VCaP (cell line): ENCODE measurements at regions not wholly inside any gene's neighbourhood (a gene's known extent, or its start where the extent isn't known, plus 50 kb on each side); places are given as distances from the start of the nearest gene placed in this dataset.
"Not testable (repeated sequence)": the region's sequence is repeated elsewhere in the genome, so short reads cannot be mapped to it uniquely, and the experiment has no call there.

Source experiments
- H3K27ac ChIP-seq: fragments of 450-650 bp; 2 replicates; pipeline ENCODE4 v1.5.1; 2017
- TF ChIP-seq, protein P1 (sequence below): fragments of 450-650 bp; conservative IDR thresholded peaks from 2 replicates; pipeline ENCODE4 v1.5.1; 2017; ENCODE audit warnings: mild to moderate bottlenecking, moderate library complexity

GRCh38 chr1:157370698-157371097, 181.6 kb downstream of the FCRL5 start:
- TF ChIP-seq, protein P1, sequence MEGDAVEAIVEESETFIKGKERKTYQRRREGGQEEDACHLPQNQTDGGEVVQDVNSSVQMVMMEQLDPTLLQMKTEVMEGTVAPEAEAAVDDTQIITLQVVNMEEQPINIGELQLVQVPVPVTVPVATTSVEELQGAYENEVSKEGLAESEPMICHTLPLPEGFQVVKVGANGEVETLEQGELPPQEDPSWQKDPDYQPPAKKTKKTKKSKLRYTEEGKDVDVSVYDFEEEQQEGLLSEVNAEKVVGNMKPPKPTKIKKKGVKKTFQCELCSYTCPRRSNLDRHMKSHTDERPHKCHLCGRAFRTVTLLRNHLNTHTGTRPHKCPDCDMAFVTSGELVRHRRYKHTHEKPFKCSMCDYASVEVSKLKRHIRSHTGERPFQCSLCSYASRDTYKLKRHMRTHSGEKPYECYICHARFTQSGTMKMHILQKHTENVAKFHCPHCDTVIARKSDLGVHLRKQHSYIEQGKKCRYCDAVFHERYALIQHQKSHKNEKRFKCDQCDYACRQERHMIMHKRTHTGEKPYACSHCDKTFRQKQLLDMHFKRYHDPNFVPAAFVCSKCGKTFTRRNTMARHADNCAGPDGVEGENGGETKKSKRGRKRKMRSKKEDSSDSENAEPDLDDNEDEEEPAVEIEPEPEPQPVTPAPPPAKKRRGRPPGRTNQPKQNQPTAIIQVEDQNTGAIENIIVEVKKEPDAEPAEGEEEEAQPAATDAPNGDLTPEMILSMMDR, result no peak

GRCh38 chr1:157369808-157370521, 182.3 kb downstream of the FCRL5 start:
- H3K27ac ChIP-seq, result no peak overlapping the region
- TF ChIP-seq, protein P1, result peak; percentile 88

More at GRCh38 chr1:157370698-157371097, 181.6 kb downstream of the FCRL5 start:
- no peak overlapping the region for H3K27ac ChIP-seq

DNA sequence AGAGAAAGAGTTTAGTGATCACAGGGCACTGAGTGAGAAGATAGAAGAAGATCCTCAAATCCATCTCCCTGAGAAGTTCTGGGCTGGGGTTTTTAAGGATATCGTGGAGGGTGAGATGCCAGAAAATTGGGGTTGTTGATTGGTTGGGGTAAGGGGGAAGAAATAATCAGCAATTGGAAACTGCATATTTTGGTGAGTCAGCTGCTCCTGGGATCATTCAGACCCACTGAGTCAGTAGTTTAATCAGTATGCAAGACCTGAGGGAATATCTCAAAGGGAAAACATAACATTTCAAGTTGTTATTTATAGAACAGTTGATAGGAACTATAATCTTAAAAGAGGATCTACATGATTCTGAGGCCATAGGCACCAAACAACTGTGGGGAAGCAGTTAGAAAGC, 183.4 kb downstream of the FCRL5 start:
- not testable (repeated sequence) for H3K27ac ChIP-seq

GRCh38 chr1:157368363-157368762, 184.0 kb downstream of the FCRL5 start:
- TF ChIP-seq, protein P1, result no peak
- no peak overlapping the region for H3K27ac ChIP-seq

DNA sequence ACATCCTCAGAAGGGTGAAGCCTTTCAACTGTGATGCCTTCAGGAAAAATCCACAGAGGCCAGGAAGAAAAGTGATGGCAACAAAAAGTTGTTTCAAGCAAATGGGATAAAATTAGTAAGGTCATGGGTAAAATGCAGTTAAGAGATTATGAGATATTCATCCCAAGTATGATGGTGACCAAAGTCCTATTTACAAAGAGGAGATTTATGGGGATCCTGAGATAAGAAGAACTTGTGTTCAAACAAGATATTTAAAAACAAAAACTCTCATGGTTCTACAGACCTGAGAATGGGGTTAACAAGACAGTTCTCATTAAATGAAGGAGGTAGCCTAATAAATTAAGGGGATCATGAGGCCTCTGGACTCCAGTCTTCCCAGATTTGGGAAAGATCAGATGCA, 184.4 kb downstream of the FCRL5 start:
- H3K27ac ChIP-seq, result no peak overlapping the region
- TF ChIP-seq, protein P1, result no peak

DNA sequence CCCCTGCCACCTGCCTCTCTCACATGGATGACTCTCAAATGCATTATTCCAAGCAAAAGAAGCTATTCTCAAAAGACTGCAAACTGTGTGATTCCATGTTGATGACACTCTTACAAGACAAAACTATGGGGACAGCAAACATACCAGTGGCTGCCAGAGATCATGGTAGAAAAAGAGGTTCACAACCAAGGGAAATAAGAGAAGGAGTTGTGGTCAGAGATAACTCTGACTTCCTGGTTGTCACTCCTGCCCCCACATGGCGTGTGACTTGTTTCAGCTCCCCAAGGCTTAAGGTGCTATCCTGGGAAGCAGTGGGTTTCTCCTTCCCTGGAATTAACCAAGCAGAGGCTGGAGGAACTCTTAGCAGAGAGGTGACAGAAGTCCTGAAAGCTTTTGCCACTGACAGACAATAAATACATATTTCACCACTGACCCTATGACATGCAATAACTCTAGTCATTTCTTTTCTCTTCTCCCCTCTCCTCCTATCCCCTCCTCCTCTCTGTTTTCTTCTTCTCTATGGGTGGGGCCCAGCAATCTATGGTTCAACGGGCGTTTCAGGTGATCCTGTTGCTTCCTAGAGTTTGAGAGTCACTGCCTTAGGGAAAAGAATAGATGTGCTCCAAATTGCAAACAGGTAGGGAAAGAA, 185.1 kb downstream of the FCRL5 start:
- TF ChIP-seq, protein P1, result no peak
- no peak overlapping the region for H3K27ac ChIP-seq

- no peak overlapping the region for H3K27ac ChIP-seq
- TF ChIP-seq, protein P1, result no peak
These were observed 187.7 kb downstream of the FCRL5 start for GRCh38 chr1:157364612-157365011.

DNA sequence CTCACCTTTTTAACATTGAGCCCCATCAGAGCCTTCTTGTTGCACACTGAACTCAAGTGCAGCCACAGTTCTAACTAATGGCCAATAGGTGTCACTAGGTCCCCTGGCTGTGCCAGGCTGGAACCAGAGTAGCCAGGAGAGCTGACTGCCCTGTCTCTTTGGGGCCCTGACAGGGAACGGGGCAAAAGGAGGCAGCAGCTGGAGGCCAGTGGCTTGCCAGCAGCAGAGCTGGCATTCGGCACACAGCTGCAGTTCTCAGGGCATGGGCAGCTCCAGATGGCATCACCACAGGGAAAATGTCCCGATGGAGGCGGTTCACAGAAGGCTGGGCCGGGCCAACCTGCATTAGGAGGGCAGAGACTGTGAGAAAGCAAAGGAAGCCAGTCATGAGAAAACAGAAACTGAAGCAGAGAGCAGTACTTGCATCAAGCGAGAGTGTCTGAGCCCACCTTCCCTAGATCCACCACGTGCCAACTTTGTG, 188.6 kb downstream of the FCRL5 start:
- TF ChIP-seq, protein P1, result peak; percentile 78
- no peak overlapping the region for H3K27ac ChIP-seq
